GM21737 (cell line): ENCODE measurements at regions not wholly inside any gene's neighbourhood (a gene's known extent, or its start where the extent isn't known, plus 50 kb on each side); places are given as distances from the start of the nearest gene placed in this dataset.
"Not testable (repeated sequence)": the region's sequence is repeated elsewhere in the genome, so short reads cannot be mapped to it uniquely, and the experiment has no call there.

Experiments
- ATAC-seq: cut with Tn5 transposase; IDR thresholded peaks from one replicate; pipeline ENCODE4 v1.9.1; 2021; ENCODE audit warnings: mild to moderate bottlenecking, moderate library complexity; ENCODE audit not compliant: unreplicated experiment

- ATAC-seq = no peak
Measured at GRCh38 chr2:81084101-81084500, 779.5 kb upstream of the LRRTM1 start.

- ATAC-seq = no peak
Measured at GRCh38 chr2:81078631-81079030, 774.1 kb upstream of the LRRTM1 start.

- no peak for ATAC-seq
Measured at GRCh38 chr2:81078102-81078501, 773.5 kb upstream of the LRRTM1 start.

GRCh38 chr2:81077396-81077795 is 772.8 kb upstream of the LRRTM1 start:
- ATAC-seq = no peak

GRCh38 chr2:81073412-81073811 is 768.9 kb upstream of the LRRTM1 start:
- ATAC-seq = no peak

GRCh38 chr2:81068144-81068543 is 763.6 kb upstream of the LRRTM1 start:
- no peak for ATAC-seq

GRCh38 chr2:81061016-81061415 is 756.5 kb upstream of the LRRTM1 start:
- ATAC-seq = no peak

- no peak for ATAC-seq
Measured at GRCh38 chr2:81050580-81051095, 746.1 kb upstream of the LRRTM1 start.

- ATAC-seq = no peak
Measured at GRCh38 chr2:81043681-81044080, 739.1 kb upstream of the LRRTM1 start.

- no peak for ATAC-seq
Measured at GRCh38 chr2:81007104-81007503, 702.6 kb upstream of the LRRTM1 start.

- ATAC-seq = no peak
Measured at GRCh38 chr2:81002906-81003305, 698.4 kb upstream of the LRRTM1 start.

GRCh38 chr2:80987466-80987865 is 682.9 kb upstream of the LRRTM1 start:
- no peak for ATAC-seq

- ATAC-seq = no peak
Measured at GRCh38 chr2:80969900-80970299, 665.3 kb upstream of the LRRTM1 start.

- ATAC-seq = no peak
Measured at GRCh38 chr2:80968450-80968849, 663.9 kb upstream of the LRRTM1 start.

- ATAC-seq = no peak
Measured at GRCh38 chr2:80947601-80948130, 643.1 kb upstream of the LRRTM1 start.

GRCh38 chr2:80943487-80943886 is 638.9 kb upstream of the LRRTM1 start:
- no peak for ATAC-seq

- ATAC-seq = no peak
Measured at GRCh38 chr2:80942766-80943165, 638.2 kb upstream of the LRRTM1 start.

GRCh38 chr2:80938463-80938862 is 633.9 kb upstream of the LRRTM1 start:
- no peak for ATAC-seq

- not testable (repeated sequence) for ATAC-seq
Measured at GRCh38 chr2:80931820-80932219, 627.3 kb upstream of the LRRTM1 start.

- ATAC-seq = no peak
Measured at GRCh38 chr2:80930777-80931176, 626.2 kb upstream of the LRRTM1 start.

- no peak for ATAC-seq
Measured at GRCh38 chr2:80926168-80926567, 621.6 kb upstream of the LRRTM1 start.

- no peak for ATAC-seq
Measured at GRCh38 chr2:80896576-80896975, 592.0 kb upstream of the LRRTM1 start.

GRCh38 chr2:80894486-80894885 is 589.9 kb upstream of the LRRTM1 start:
- ATAC-seq = no peak
